ENCODE measurements at regions not wholly inside any gene's neighbourhood (a gene's known extent, or its start where the extent isn't known, plus 50 kb on each side); places are given as distances from the start of the nearest gene placed in this dataset.

DNA sequence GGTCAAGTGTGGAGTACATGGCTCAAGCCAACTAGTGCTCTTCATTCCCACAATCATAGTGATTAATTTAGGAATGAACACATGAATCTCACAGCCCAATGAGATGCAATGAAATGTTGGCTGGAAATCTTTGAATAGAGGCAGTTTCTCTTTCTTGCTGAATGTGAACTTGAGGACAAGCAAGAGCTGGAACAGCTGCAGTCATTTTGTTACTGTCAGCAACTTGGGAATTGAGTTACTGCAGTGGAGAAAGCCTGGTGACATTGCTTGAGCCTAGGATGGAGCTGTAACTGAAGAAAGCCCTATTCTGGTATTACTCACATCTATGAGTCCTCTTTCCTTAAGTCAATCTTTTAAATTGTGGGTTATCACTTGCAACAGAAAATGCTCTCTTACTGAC is 62.3 kb downstream of the YIPF5 start:
- TF ChIP-seq POLR2A (IDR thresholded peaks at IDR 0.05): no peak
- TF ChIP-seq, protein P1, sequence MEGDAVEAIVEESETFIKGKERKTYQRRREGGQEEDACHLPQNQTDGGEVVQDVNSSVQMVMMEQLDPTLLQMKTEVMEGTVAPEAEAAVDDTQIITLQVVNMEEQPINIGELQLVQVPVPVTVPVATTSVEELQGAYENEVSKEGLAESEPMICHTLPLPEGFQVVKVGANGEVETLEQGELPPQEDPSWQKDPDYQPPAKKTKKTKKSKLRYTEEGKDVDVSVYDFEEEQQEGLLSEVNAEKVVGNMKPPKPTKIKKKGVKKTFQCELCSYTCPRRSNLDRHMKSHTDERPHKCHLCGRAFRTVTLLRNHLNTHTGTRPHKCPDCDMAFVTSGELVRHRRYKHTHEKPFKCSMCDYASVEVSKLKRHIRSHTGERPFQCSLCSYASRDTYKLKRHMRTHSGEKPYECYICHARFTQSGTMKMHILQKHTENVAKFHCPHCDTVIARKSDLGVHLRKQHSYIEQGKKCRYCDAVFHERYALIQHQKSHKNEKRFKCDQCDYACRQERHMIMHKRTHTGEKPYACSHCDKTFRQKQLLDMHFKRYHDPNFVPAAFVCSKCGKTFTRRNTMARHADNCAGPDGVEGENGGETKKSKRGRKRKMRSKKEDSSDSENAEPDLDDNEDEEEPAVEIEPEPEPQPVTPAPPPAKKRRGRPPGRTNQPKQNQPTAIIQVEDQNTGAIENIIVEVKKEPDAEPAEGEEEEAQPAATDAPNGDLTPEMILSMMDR (IDR thresholded peaks at IDR 0.05): no peak
- no peak for TF ChIP-seq EP300 (IDR thresholded peaks at IDR 0.05)

All from suprapubic skin (tissue), 3 donors.